ENCODE measurements at regions not wholly inside any gene's neighbourhood (a gene's known extent, or its start where the extent isn't known, plus 50 kb on each side); places are given as distances from the start of the nearest gene placed in this dataset.
"Not testable (repeated sequence)": the region's sequence is repeated elsewhere in the genome, so short reads cannot be mapped to it uniquely, and the experiment has no call there.

- no peak for DNase-seq (ENCODE audit: low read depth in 2 of 2)
These were observed 292.1 kb downstream of the QKI start for GRCh38 chr6:163706500-163707087.

GRCh38 chr6:163705923-163706322, 291.4 kb downstream of the QKI start:
- DNase-seq (ENCODE audit: low read depth in 2 of 2), result no peak

- DNase-seq (ENCODE audit: low read depth in 2 of 2), result no peak
These were observed 288.2 kb downstream of the QKI start for GRCh38 chr6:163702736-163703135.

- no peak for DNase-seq (ENCODE audit: low read depth in 2 of 2)
These were observed 287.2 kb downstream of the QKI start for GRCh38 chr6:163701762-163702161.

- no peak for DNase-seq (ENCODE audit: low read depth in 2 of 2)
These were observed 283.6 kb downstream of the QKI start for GRCh38 chr6:163698086-163698485.

- not testable (repeated sequence) for DNase-seq (ENCODE audit: low read depth in 2 of 2)
These were observed 281.8 kb downstream of the QKI start for GRCh38 chr6:163696311-163696710.

- DNase-seq (ENCODE audit: low read depth in 2 of 2), result no peak
These were observed 280.9 kb downstream of the QKI start for GRCh38 chr6:163695414-163695864.

GRCh38 chr6:163694988-163695398, 280.5 kb downstream of the QKI start:
- DNase-seq (ENCODE audit: low read depth in 2 of 2), result no peak

- no peak for DNase-seq (ENCODE audit: low read depth in 2 of 2)
These were observed 279.6 kb downstream of the QKI start for GRCh38 chr6:163694072-163694471.

- no peak for DNase-seq (ENCODE audit: low read depth in 2 of 2)
These were observed 276.5 kb downstream of the QKI start for GRCh38 chr6:163691049-163691448.

GRCh38 chr6:163688739-163689362, 274.3 kb downstream of the QKI start:
- DNase-seq (ENCODE audit: low read depth in 2 of 2), result no peak

- DNase-seq (ENCODE audit: low read depth in 2 of 2), result no peak
These were observed 272.6 kb downstream of the QKI start for GRCh38 chr6:163687075-163687474.

GRCh38 chr6:163686301-163686700, 271.8 kb downstream of the QKI start:
- no peak for DNase-seq (ENCODE audit: low read depth in 2 of 2)

GRCh38 chr6:163683105-163683622, 268.6 kb downstream of the QKI start:
- DNase-seq (ENCODE audit: low read depth in 2 of 2), result no peak

GRCh38 chr6:163679753-163680152, 265.2 kb downstream of the QKI start:
- no peak for DNase-seq (ENCODE audit: low read depth in 2 of 2)

- DNase-seq (ENCODE audit: low read depth in 2 of 2), result no peak
These were observed 264.6 kb downstream of the QKI start for GRCh38 chr6:163679012-163679660.

GRCh38 chr6:163675611-163676010, 261.1 kb downstream of the QKI start:
- DNase-seq (ENCODE audit: low read depth in 2 of 2), result no peak

GRCh38 chr6:163672710-163673109, 258.2 kb downstream of the QKI start:
- no peak for DNase-seq (ENCODE audit: low read depth in 2 of 2)

GRCh38 chr6:163671791-163672190, 257.3 kb downstream of the QKI start:
- no peak for DNase-seq (ENCODE audit: low read depth in 2 of 2)

- DNase-seq (ENCODE audit: low read depth in 2 of 2), result no peak
These were observed 256.8 kb downstream of the QKI start for GRCh38 chr6:163671355-163671754.

- no peak for DNase-seq (ENCODE audit: low read depth in 2 of 2)
These were observed 255.8 kb downstream of the QKI start for GRCh38 chr6:163670336-163670735.

- no peak for DNase-seq (ENCODE audit: low read depth in 2 of 2)
These were observed 253.5 kb downstream of the QKI start for GRCh38 chr6:163668061-163668426.
